ENCODE measurements at regions not wholly inside any gene's neighbourhood (a gene's known extent, or its start where the extent isn't known, plus 50 kb on each side); places are given as distances from the start of the nearest gene placed in this dataset.

- H3K4me3 ChIP-seq (ENCODE audit: low read depth, low read length) = no peak overlapping the region
- H3K27me3 ChIP-seq (ENCODE audit: control insufficient read depth, insufficient read depth, low read length) = no peaks in the 10 kb centered on the region
- no peaks in the 10 kb centered on the region for H3K36me3 ChIP-seq (ENCODE audit: control insufficient read depth, insufficient read depth, low read length)
- no peak for TF ChIP-seq CTCF (IDR thresholded peaks at IDR 0.05; ENCODE audit: insufficient read depth, low read length, poor library complexity, severe bottlenecking)
- no peak for DNase-seq (ENCODE audit: low read depth)
Observed at GRCh38 chr21:16537501-16537900, 807.7 kb downstream of the USP25 start.

DNA sequence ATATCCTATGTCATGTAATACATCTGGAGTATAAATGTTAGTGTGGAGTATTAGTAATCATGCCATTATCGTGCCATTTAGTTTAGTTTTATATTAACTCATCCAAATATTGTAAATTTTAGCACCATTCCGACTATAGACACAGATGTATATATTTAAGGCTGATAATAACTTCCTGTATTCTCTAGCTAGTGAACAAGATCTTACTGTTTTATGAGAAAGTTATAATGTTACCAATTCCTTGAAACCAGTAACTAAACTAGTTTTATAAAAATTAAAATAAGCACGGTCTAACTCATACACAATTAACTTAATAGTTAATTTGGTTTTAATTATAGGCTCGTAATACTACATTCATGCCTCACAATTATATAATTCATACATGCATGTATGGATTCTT lies 808.6 kb downstream of the USP25 start:
- TF ChIP-seq CTCF (IDR thresholded peaks at IDR 0.05; ENCODE audit: insufficient read depth, low read length, poor library complexity, severe bottlenecking) = no peak
- DNase-seq (ENCODE audit: low read depth) = no peak
- H3K4me3 ChIP-seq (ENCODE audit: low read depth, low read length) = no peak overlapping the region

DNA sequence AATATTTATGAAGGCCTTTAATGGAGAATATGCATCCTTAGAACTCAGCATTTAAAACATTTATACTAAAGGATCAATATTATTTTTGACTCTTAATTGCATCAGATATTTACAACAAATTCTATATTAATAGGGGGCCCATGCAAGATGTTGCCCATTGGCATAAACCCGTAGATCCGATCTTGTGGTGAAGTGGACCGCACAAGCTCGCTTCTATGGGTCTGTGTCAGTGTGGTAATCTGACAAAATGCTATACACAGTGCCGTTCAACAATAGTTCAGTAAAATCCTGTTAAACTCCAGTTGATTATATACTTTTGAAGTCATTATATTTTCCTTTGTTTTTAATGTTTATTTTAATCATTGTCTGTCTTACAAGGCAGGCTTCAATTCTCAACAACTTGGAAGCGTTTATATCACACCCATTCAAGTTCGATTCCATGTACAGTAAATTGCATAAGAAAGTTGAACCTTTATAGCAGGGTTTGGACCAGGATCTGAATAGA lies 809.2 kb downstream of the USP25 start:
- no peak overlapping the region for H3K4me3 ChIP-seq (ENCODE audit: low read depth, low read length)
- H3K36me3 ChIP-seq (ENCODE audit: control insufficient read depth, insufficient read depth, low read length) = no peaks in the 10 kb centered on the region
- no peak for DNase-seq (ENCODE audit: low read depth)
- H3K27me3 ChIP-seq (ENCODE audit: control insufficient read depth, insufficient read depth, low read length) = no peaks in the 10 kb centered on the region
- TF ChIP-seq CTCF (IDR thresholded peaks at IDR 0.05; ENCODE audit: insufficient read depth, low read length, poor library complexity, severe bottlenecking) = no peak

More for the DNA sequence above, 808.6 kb downstream of the USP25 start:
- H3K27me3 ChIP-seq (ENCODE audit: control insufficient read depth, insufficient read depth, low read length) = no peaks in the 10 kb centered on the region
- no peaks in the 10 kb centered on the region for H3K36me3 ChIP-seq (ENCODE audit: control insufficient read depth, insufficient read depth, low read length)

DNA sequence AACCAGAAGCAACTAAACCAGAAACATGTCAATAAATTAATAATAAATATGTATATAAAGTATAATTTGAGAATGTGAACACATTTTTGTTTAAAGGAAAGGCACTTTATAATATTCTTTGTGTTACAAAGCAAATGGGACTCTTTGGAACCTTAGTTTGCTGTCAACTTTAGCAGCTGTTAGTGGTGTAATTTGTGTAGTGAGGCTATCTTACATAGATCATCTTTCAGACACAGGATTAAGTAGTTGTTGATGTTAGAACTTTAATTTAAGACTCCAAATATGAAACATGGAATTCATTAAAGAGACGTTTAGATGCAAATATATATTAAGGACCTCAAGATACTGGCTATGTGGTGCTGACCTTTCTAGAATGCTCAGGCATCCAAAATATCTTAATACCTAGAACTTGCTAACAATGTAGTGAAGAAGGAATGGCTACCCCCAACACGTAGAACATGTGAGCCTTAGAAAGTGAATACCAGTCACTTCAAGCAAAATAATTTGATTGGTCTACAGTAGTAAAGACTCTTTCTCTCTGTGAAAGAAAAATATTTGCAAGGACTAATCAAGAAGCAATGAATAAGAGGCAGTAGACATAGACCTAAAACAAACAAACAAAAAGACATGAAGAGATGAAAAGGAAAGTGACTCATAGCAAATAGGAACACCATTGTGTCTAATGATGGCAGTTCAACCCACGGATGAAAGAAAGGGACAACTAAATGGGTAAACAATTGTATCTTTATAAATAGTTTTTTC lies 811.4 kb downstream of the USP25 start:
- no peak for TF ChIP-seq CTCF (IDR thresholded peaks at IDR 0.05; ENCODE audit: insufficient read depth, low read length, poor library complexity, severe bottlenecking)
- no peak for DNase-seq (ENCODE audit: low read depth)
- no peaks in the 10 kb centered on the region for H3K27me3 ChIP-seq (ENCODE audit: control insufficient read depth, insufficient read depth, low read length)
- no peaks in the 10 kb centered on the region for H3K36me3 ChIP-seq (ENCODE audit: control insufficient read depth, insufficient read depth, low read length)
- no peak overlapping the region for H3K4me3 ChIP-seq (ENCODE audit: low read depth, low read length)

DNA sequence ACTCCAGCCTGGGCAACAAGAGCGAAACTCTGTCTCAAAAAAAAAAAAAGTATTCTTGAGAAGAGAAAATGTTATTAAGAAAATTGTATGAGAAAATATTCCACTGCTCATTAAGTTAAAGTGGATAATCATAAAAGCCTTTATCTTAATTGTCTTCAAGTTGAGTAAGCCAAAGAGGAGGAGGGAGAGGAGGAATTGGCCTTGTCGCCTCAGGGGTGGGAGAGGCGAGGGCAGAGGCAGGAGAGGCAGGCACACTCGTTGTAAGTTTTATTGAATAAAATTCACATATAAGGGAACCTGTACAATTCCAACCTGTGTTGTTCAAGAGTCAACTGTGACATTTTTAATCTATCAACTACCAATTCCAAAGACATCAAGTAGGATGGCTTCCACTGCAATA lies 820.3 kb downstream of the USP25 start:
- no peak for DNase-seq (ENCODE audit: low read depth)
- H3K27me3 ChIP-seq (ENCODE audit: control insufficient read depth, insufficient read depth, low read length) = no peaks in the 10 kb centered on the region
- no peak overlapping the region for H3K4me3 ChIP-seq (ENCODE audit: low read depth, low read length)
- no peaks in the 10 kb centered on the region for H3K36me3 ChIP-seq (ENCODE audit: control insufficient read depth, insufficient read depth, low read length)
- no peak for TF ChIP-seq CTCF (IDR thresholded peaks at IDR 0.05; ENCODE audit: insufficient read depth, low read length, poor library complexity, severe bottlenecking)
